SKM-1 treated with dmso at 0.1 percent for 144 hours (cell line): ENCODE measurements at regions not wholly inside any gene's neighbourhood (a gene's known extent, or its start where the extent isn't known, plus 50 kb on each side); places are given as distances from the start of the nearest gene placed in this dataset.
"Not testable (repeated sequence)": the region's sequence is repeated elsewhere in the genome, so short reads cannot be mapped to it uniquely, and the experiment has no call there.

Source experiments
- DNase-seq: peaks from one replicate; lab custom pipeline; 2025; ENCODE audit not compliant: unreplicated experiment; lab: John Stamatoyannopoulos, UW

DNA sequence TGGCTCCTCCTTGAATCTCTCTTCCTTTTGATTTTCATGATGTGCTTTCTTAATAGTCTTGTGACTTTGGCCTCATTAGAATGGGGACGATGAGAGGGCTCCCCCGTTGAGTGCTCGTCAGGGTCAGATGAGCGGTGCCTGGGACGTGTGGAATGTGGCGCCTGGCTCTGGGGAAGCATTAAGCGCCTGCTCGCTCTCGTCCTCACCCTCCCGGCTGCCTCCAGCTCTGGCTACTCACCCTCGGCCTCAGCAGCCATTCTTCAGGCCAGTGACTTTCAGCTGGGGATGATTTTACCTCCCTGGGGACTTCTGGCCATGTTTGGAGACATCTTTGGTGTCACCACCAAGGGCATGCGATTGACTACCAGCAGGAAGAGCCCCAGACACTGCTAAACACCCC, 69.7 kb downstream of the RPS6KA4 start:
- no peak for DNase-seq

DNA sequence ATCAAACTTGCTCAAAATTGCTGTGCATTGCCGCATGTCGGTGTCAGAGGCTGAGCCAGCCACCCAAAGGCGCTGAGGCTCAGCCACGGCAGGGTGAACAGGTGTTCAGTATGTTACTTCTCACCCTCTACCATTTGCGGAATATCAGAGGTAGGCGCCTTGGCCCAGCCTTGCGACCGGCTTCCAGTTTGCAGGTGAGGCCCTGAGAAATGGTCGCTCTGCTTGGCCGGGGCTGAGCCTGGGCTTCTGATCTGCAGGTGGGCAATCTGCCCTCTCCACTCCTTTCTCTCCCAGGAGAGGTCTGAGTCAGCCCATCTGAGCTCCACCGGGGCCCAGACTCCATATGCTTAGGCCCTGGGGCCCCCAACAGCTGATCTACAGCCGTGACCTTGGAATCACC, 71.0 kb downstream of the RPS6KA4 start:
- no peak for DNase-seq

- no peak for DNase-seq
Observed at GRCh38 chr11:64430645-64431044, 71.7 kb downstream of the RPS6KA4 start.

- no peak for DNase-seq
Observed at GRCh38 chr11:64436000-64436399, 77.0 kb downstream of the RPS6KA4 start.

GRCh38 chr11:64437426-64437825, 78.5 kb downstream of the RPS6KA4 start:
- no peak for DNase-seq

DNA sequence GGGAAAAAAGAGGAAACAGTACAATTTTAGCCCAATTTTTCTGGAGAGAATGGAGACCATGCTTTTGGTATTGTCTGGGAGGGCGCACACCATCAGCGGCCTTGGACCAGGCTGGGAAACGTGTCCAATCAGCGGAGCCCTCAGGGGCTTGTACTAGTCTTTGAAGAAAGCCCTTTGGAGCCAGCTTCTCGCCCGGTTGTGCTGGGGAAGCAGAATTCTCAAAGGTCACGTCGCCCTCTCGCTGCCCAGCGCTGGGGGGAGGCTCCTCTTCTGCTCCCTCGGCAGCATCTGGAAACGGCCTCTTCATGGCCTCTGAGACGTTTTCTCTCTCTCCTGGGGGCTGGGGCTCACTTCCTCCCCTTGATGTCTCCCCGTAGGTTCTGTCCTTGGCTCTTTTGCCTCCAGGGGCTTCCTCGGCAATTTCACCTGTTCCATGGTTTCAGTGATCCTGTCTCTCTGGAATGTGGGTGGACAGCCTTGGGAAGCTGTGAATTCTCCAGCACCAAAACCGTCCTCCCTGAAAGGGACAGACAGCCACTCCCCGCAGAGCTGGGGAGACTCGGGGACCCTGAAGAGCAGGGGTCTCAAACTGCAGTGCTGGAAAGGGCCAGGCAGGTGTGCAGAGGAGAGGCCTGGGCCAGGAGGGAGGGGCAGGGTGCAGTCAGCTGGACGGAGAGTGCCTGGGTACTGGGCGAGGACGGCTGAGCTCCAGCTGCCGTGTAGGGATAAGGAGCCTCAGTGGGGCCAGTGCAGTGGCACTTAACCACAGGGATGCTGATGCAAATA, 80.2 kb downstream of the RPS6KA4 start:
- DNase-seq, result no peak

DNA sequence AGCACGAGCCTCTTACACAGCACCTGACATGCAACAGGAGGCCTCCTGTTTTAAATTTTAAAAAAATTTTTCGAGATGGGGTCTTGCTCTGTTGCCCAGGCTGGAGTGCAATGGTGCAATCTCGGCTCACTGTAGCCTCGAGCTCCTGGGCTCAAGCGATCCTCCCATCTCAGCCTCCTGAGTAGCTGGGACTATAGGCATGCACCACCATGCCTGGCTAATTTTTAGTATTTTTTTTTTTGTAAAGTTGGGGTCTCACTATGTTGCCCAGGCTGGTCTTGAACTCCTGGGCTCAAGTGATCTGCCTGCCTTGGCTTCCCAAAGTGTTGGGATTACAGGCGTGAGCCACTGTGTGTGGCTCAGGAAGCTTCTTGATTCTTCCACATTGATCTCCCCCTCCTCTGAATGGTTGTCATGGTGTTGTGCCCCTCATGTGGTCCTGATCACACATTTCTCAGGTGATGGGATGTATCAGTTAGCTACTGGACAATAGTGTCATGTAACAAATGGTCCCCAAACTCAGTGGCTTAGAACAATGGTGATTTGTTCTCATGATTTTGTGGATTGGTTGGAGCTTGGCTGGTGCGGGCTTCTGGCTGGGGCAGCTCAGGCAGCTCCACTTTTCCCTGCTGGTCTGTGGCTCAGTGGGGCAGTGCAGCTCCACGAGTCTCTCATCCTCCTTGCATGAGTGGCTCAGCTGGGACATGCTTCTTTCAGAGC, 81.0 kb downstream of the RPS6KA4 start:
- not testable (repeated sequence) for DNase-seq

DNA sequence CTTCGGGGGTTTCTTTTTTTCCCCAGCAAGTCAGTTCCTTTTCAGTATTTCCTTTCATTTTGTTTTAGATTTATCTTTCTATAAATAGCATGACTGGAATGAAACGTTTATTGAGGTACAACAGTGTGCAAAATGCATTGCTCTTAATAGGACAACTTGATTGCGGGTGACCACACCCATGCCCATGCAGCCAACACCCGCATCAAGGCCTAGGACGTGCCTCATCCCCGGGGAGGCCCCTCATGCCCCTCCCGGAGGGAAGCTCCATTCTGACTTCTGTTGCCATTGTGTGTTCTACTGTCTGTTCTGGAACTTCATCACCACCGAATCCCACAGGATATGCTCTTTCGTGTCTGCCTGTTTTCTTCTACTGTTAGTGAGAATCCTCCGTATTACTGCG, 82.2 kb downstream of the RPS6KA4 start:
- no peak for DNase-seq

DNA sequence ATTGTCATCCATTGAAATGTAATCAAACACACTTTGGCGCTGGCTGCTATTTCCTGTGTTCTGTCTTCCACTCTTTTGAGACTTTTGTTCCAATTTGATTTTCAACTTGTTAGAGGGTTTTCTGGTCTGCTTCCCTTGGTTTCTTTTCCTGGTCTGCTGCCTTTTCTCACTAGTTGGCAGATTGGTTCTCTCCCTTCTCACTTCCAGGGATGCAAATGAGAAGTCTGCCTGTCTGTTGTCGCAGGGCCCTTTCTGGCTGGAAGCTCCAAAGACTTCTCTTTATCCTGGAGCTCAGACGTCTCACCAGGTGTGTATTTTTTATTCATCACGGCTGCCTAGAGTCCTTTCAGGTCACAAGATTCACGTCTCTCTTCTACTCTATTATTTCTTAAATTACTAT, 84.0 kb downstream of the RPS6KA4 start:
- no peak for DNase-seq

DNA sequence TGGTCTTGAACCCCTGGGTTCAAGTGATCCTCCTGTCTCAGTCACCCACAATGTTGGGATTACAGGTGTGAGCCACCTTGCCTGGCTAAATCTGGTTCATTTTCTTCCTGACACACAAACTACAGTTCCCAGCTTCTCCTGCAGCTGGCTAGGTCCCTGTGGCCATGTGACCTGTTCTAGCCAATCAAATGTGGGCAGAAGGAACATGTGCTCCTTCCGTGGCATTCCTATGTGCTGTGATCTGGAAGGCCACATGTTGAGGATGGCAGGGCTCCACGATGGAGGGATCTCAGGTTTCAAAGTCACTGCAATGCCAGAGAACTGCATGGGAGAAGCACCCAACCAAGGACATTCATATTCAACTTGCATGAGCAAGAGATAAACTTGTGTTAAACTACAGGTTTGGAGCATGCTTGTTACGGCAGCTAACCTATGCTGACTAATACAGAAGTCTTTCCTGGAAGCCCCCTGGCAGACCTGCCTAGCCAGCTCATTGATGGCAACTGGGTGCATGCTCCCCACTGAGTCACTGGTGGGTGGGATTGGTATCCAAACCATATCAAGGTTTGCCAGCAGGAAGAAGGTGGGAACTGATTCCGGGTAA, 86.0 kb downstream of the RPS6KA4 start:
- DNase-seq, result no peak

DNA sequence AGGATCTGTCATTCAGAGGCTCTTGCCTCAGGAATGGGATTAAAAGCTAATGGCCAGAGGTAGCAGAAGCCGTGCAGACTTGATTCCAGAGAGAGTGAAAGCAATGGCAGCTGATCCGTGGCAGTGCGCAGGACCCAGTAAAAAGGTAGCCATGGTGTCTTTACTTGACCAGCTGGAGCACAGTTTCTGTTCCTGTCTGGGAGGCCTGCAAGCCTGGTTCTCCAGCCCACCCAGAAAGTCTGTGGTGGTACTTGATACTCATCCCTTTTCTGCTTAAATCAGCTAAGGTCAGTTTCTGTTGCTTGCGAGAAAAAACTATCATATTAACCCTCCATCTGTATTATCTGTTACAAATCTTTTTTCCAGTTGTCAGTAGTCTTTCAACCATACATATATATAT, 86.7 kb downstream of the RPS6KA4 start:
- DNase-seq, result no peak

DNA sequence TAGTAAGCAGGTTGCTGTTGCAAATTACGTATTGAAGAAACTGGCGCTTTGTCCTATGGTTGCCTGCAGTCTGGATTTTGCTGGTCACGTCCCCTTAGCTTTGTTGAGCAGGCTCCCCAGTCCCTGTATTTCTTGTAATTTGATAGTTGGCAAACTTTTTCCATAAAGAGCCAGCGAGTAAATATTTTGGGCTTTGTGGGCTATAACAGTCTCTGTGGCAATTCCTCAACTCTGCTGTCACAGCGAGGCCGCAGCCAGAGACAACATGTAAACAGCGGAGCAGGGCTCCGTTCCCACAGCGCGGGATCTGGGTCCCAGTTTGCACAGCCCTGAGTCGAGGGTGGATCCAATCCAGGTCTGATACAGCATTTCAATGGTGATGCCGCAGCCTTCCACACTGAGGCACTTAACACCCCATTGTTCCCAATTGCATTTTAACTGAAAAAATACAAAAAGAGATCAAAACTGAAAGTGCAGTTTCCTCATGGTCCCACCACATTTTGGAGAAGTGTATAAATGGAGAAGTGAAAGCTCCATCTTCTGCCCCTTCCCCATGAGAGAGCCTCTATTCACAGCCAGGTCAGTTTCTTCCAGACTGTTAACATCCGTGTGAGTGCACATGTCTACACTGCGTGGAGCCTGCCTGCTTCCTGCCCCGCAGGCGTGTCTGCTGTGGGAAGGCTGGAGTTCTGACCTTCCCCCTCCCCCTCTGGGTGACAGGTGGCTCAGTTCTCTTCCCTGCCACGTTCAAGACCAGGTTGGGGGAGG, 89.1 kb downstream of the RPS6KA4 start:
- peak; percentile 91 for DNase-seq

GRCh38 chr11:64448599-64449380, 89.8 kb downstream of the RPS6KA4 start:
- peak; percentile 82 for DNase-seq

- peak; percentile 81 for DNase-seq
Observed at GRCh38 chr11:64449381-64450167, 90.6 kb downstream of the RPS6KA4 start.

GRCh38 chr11:64450168-64450560, 91.2 kb downstream of the RPS6KA4 start:
- DNase-seq, result no peak

- DNase-seq, result no peak
Observed at GRCh38 chr11:64451856-64452255, 92.9 kb downstream of the RPS6KA4 start.

GRCh38 chr11:64453466-64453865, 94.5 kb downstream of the RPS6KA4 start:
- no peak for DNase-seq

- no peak for DNase-seq
Observed at GRCh38 chr11:64455456-64456261, 96.7 kb downstream of the RPS6KA4 start.
